Heart left ventricle (tissue), 13 donors: ENCODE measurements at regions not wholly inside any gene's neighbourhood (a gene's known extent, or its start where the extent isn't known, plus 50 kb on each side); places are given as distances from the start of the nearest gene placed in this dataset.

Source experiments
- POLR2A ChIP-seq, 2 donors: fragments of 450-650 bp; IDR thresholded peaks; one replicate each; pipeline ENCODE4 v1.6.1; 2017; ENCODE audit warnings: antibody characterized with exemption in 2 of 2, mild to moderate bottlenecking in 2 of 2, moderate library complexity in 2 of 2
- TF ChIP-seq, protein P1 (sequence below), 12 donors: fragments of 200-600 bp; sonication (generic) in 4 of 12; IDR thresholded peaks; one replicate each; pipeline versions ENCODE4 v1.5.0 to v1.8.0; 2018 to 2022; ENCODE audit warnings: antibody characterized with exemption in 12 of 12, mild to moderate bottlenecking in 5 of 12
- donor health status: ischemic (EF 13 %, LVEDD 7.1; RV severe dilation, severe dysfunction).
- donor health status: DM: no; HTN: yes; CAD: no.
- donor health status: DM: no; HTN: no; CAD: no.
- donor health status: ischemic (EF 25% LVEDD 6.9; RV normal size, moderate dysfunction).
- donor health status: ischemic (EF 25% LVEDD 5.7; RV mildly dilated, moderate dysfunction).
- donor health status: ischemic (EF 35%, LVEDD 5.7; RV mildly dilated, moderate dysfunction).
- donor health status: nonischemic (EF 11% LVEDD 7.7; RV severe dilation, severe dysfunction).
- donor health status: DM: yes; HTN: yes; CAD: no.
- donor health status: PGD.
- donor health status: ischemic (EF 29% LVEDD 5.4; RV normal size, mild dysfunction).
- donor health status: nonischemic (EF 23%, LVEDD 6.1; RV moderate dilation, normal function).

DNA sequence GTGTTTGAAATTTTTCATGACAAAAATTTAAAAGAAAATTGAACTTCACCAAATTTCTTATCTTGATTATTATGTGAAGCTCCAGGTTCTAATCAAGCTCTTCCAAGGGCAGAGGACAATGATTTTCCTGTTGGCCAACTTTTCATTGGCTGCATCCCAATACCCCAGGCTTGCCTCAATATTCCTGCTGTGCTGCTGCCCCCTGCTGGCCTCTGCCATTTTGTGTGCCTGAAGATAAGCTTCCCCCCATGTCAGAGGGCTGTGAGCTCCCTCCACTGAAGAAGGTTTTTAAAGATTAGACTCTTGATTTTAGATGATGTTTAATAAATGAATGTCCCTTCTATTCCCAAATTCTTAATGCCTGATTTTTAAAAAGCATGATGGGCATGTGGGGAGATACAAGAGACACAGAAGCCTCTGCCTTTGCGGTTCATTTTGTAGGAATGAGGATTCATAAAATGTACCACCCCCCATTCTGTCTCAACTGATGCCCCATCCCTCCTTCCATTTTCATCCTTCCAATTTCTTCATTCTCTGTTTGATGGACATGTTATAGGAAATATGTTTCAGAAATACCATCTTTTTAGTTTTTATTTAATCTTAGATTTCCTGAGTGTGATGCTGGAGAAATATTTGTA is 76.7 kb upstream of the RGS6 start:
- TF ChIP-seq POLR2A (IDR thresholded peaks at IDR 0.05): no peak
- TF ChIP-seq, protein P1, sequence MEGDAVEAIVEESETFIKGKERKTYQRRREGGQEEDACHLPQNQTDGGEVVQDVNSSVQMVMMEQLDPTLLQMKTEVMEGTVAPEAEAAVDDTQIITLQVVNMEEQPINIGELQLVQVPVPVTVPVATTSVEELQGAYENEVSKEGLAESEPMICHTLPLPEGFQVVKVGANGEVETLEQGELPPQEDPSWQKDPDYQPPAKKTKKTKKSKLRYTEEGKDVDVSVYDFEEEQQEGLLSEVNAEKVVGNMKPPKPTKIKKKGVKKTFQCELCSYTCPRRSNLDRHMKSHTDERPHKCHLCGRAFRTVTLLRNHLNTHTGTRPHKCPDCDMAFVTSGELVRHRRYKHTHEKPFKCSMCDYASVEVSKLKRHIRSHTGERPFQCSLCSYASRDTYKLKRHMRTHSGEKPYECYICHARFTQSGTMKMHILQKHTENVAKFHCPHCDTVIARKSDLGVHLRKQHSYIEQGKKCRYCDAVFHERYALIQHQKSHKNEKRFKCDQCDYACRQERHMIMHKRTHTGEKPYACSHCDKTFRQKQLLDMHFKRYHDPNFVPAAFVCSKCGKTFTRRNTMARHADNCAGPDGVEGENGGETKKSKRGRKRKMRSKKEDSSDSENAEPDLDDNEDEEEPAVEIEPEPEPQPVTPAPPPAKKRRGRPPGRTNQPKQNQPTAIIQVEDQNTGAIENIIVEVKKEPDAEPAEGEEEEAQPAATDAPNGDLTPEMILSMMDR (IDR thresholded peaks at IDR 0.05): peak; percentile 39 to 76 (median 64)
